Esophagus squamous epithelium (tissue), 4 donors: ENCODE measurements at regions not wholly inside any gene's neighbourhood (a gene's known extent, or its start where the extent isn't known, plus 50 kb on each side); places are given as distances from the start of the nearest gene placed in this dataset.

ENCODE experiments used
- POLR2A ChIP-seq, 4 donors: fragments of 450-650 bp; IDR thresholded peaks; one replicate each; pipeline ENCODE4 v1.6.1; 2017; ENCODE audit warnings: antibody characterized with exemption in 4 of 4, mild to moderate bottlenecking in 4 of 4, moderate library complexity in 3 of 4
- TF ChIP-seq, protein P1 (sequence below), 6 experiments: fragments of 450-650 bp in 4 of 6; fragments of 200-600 bp in 2 of 6; sonication (generic) in 2 of 6; IDR thresholded peaks; one replicate each; pipeline ENCODE4 v1.5.1; 2016 to 2019; ENCODE audit warnings: antibody characterized with exemption in 6 of 6, mild to moderate bottlenecking in 4 of 6, moderate library complexity in 4 of 6

DNA sequence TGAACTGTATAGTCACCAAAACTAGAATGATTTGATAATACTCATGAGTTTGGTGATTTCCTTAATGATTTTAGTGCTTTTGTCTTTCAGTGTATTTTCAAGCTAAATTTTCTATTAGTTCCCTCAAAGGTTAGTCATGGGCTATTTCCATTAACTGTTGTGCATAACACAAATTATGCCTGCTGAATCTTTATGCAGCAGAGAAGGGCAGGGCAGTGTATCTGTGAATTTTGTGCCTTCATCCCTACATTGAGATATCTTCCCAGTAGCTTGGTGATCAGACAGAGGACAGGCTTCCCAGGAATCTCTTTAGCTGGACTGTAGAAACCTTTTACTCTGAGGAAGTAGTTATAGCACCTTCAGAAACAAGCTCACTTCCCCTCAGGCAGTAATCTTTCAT, 1036.9 kb downstream of the EFNA5 start:
- TF ChIP-seq, protein P1, sequence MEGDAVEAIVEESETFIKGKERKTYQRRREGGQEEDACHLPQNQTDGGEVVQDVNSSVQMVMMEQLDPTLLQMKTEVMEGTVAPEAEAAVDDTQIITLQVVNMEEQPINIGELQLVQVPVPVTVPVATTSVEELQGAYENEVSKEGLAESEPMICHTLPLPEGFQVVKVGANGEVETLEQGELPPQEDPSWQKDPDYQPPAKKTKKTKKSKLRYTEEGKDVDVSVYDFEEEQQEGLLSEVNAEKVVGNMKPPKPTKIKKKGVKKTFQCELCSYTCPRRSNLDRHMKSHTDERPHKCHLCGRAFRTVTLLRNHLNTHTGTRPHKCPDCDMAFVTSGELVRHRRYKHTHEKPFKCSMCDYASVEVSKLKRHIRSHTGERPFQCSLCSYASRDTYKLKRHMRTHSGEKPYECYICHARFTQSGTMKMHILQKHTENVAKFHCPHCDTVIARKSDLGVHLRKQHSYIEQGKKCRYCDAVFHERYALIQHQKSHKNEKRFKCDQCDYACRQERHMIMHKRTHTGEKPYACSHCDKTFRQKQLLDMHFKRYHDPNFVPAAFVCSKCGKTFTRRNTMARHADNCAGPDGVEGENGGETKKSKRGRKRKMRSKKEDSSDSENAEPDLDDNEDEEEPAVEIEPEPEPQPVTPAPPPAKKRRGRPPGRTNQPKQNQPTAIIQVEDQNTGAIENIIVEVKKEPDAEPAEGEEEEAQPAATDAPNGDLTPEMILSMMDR (IDR thresholded peaks at IDR 0.05), result no peak
- TF ChIP-seq POLR2A (IDR thresholded peaks at IDR 0.05), result no peak
